ENCODE measurements at regions not wholly inside any gene's neighbourhood (a gene's known extent, or its start where the extent isn't known, plus 50 kb on each side); places are given as distances from the start of the nearest gene placed in this dataset.

GRCh38 chr20:12860619-12861247, 148.0 kb upstream of the SPTLC3 start:
- H3K79me2 ChIP-seq (ENCODE audit: insufficient read depth, low read length): no peaks in the 10 kb centered on the region
- TF ChIP-seq CTCF (IDR thresholded peaks at IDR 0.05; ENCODE audit: low read length) (no peak), EZH2 (IDR thresholded peaks at IDR 0.05; ENCODE audit: borderline replicate concordance, low read length) (no peak)
- H3F3A ChIP-seq (ENCODE audit: insufficient read depth, low read length): no peaks in the 10 kb centered on the region
- H3K9me2 ChIP-seq (ENCODE audit: low read depth, low read length): no peaks in the 10 kb centered on the region
- no peaks in the 10 kb centered on the region for H3K27me3 ChIP-seq (ENCODE audit: insufficient read depth, low read length)
- no peak overlapping the region for H3K9ac ChIP-seq (ENCODE audit: low read length)
- H3K9me3 ChIP-seq (ENCODE audit: low read length): no peaks in the 10 kb centered on the region
- H3K36me3 ChIP-seq (ENCODE audit: insufficient read depth, low read length): no peaks in the 10 kb centered on the region
- H3K4me3 ChIP-seq (ENCODE audit: low read depth, low read length, poor library complexity, severe bottlenecking): no peak overlapping the region
- H3K4me2 ChIP-seq (ENCODE audit: low read length): no peak overlapping the region
- H2AFZ ChIP-seq (ENCODE audit: low read length): no peak overlapping the region
- H4K20me1 ChIP-seq (ENCODE audit: insufficient read depth, low read length): no peaks in the 10 kb centered on the region
- no peak overlapping the region for H3K27ac ChIP-seq (ENCODE audit: low read depth, low read length, poor library complexity, severe bottlenecking)
- H3K4me1 ChIP-seq (ENCODE audit: insufficient read depth, low read length, severe bottlenecking): no peaks in the 10 kb centered on the region

GRCh38 chr20:12869669-12870068, 139.1 kb upstream of the SPTLC3 start:
- Histone ChIP-seq H3K36me3 (ENCODE audit: insufficient read depth, low read length) (no peaks in the 10 kb centered on the region), H3K9ac (ENCODE audit: low read length) (no peak overlapping the region), H3K9me3 (ENCODE audit: low read length) (no peaks in the 10 kb centered on the region), H3K4me2 (ENCODE audit: low read length) (no peak overlapping the region), H3K27ac (ENCODE audit: low read depth, low read length, poor library complexity, severe bottlenecking) (no peak overlapping the region), H3F3A (ENCODE audit: insufficient read depth, low read length) (no peaks in the 10 kb centered on the region), H4K20me1 (ENCODE audit: insufficient read depth, low read length) (no peaks in the 10 kb centered on the region), H3K27me3 (ENCODE audit: insufficient read depth, low read length) (no peaks in the 10 kb centered on the region), H3K4me1 (ENCODE audit: insufficient read depth, low read length, severe bottlenecking) (no peaks in the 10 kb centered on the region), H3K9me2 (ENCODE audit: low read depth, low read length) (no peaks in the 10 kb centered on the region), H3K79me2 (ENCODE audit: insufficient read depth, low read length) (no peaks in the 10 kb centered on the region), H3K4me3 (ENCODE audit: low read depth, low read length, poor library complexity, severe bottlenecking) (no peak overlapping the region), H2AFZ (ENCODE audit: low read length) (no peak overlapping the region)
- no peak for TF ChIP-seq CTCF (IDR thresholded peaks at IDR 0.05; ENCODE audit: low read length)
- no peak for TF ChIP-seq EZH2 (IDR thresholded peaks at IDR 0.05; ENCODE audit: borderline replicate concordance, low read length)

GRCh38 chr20:12870588-12870987, 138.2 kb upstream of the SPTLC3 start:
- H3K4me3 ChIP-seq (ENCODE audit: low read depth, low read length, poor library complexity, severe bottlenecking): no peak overlapping the region
- no peak overlapping the region for H3K27ac ChIP-seq (ENCODE audit: low read depth, low read length, poor library complexity, severe bottlenecking)
- TF ChIP-seq EZH2 (IDR thresholded peaks at IDR 0.05; ENCODE audit: borderline replicate concordance, low read length) (no peak), CTCF (IDR thresholded peaks at IDR 0.05; ENCODE audit: low read length) (no peak)
- H3F3A ChIP-seq (ENCODE audit: insufficient read depth, low read length): no peaks in the 10 kb centered on the region
- H3K4me2 ChIP-seq (ENCODE audit: low read length): no peak overlapping the region
- H2AFZ ChIP-seq (ENCODE audit: low read length): no peak overlapping the region
- H3K79me2 ChIP-seq (ENCODE audit: insufficient read depth, low read length): no peaks in the 10 kb centered on the region
- H3K9me3 ChIP-seq (ENCODE audit: low read length): no peaks in the 10 kb centered on the region
- H4K20me1 ChIP-seq (ENCODE audit: insufficient read depth, low read length): no peaks in the 10 kb centered on the region
- no peaks in the 10 kb centered on the region for H3K36me3 ChIP-seq (ENCODE audit: insufficient read depth, low read length)
- no peaks in the 10 kb centered on the region for H3K9me2 ChIP-seq (ENCODE audit: low read depth, low read length)
- no peak overlapping the region for H3K9ac ChIP-seq (ENCODE audit: low read length)
- no peaks in the 10 kb centered on the region for H3K4me1 ChIP-seq (ENCODE audit: insufficient read depth, low read length, severe bottlenecking)
- no peaks in the 10 kb centered on the region for H3K27me3 ChIP-seq (ENCODE audit: insufficient read depth, low read length)
